Mesothelial cell of epicardium (in vitro differentiated cells): ENCODE measurements at regions not wholly inside any gene's neighbourhood (a gene's known extent, or its start where the extent isn't known, plus 50 kb on each side); places are given as distances from the start of the nearest gene placed in this dataset.

ENCODE experiments used
- DNase-seq, 2 experiments: peaks; one replicate each; pipeline ENCODE4 v3.0.0; 2021; ENCODE audit warnings: low spot score in 2 of 2; ENCODE audit not compliant: unreplicated experiment in 2 of 2
- H3K27ac Mint-ChIP-seq: 2 replicates; pipeline ENCODE4 v1.8.0; 2021; ENCODE audit warnings: mixed read lengths
- H3K27me3 Mint-ChIP-seq: 2 replicates; pipeline ENCODE4 v1.8.0; 2021; ENCODE audit warnings: low read depth, mixed read lengths
- H3K36me3 Mint-ChIP-seq: 2 replicates; pipeline ENCODE4 v1.8.0; 2021; ENCODE audit warnings: mixed read lengths
- H3K4me1 Mint-ChIP-seq: 2 replicates; pipeline ENCODE4 v1.8.0; 2021; ENCODE audit warnings: mixed read lengths
- H3K4me3 Mint-ChIP-seq: 2 replicates; pipeline ENCODE4 v1.8.0; 2021; ENCODE audit warnings: mild to moderate bottlenecking, moderate library complexity, mixed read lengths
- H3K9me3 Mint-ChIP-seq: 2 replicates; pipeline ENCODE4 v1.8.0; 2021; ENCODE audit warnings: mixed read lengths
- CTCF ChIP-seq: fragments of 200-600 bp; sonication (generic); IDR thresholded peaks from one replicate; pipeline ENCODE4 v1.5.0; 2021; ENCODE audit warnings: antibody characterized with exemption; ENCODE audit not compliant: unreplicated experiment

- Mint-ChIP-seq H3K27me3 (peaks cover 2% of the 10 kb centered on the region), H3K9me3 (peaks cover 28% of the 10 kb centered on the region), H3K4me1 (no peaks in the 10 kb centered on the region), H3K27ac (no peak overlapping the region), H3K36me3 (no peaks in the 10 kb centered on the region), H3K4me3 (no peak overlapping the region)
- no peak for TF ChIP-seq CTCF
- no peak for DNase-seq
Measured at GRCh38 chr20:61086031-61086430, 166.0 kb upstream of the CDH4 start.

- H3K27ac Mint-ChIP-seq, result no peak overlapping the region
- TF ChIP-seq CTCF, result no peak
- no peak for DNase-seq
- peaks cover 46% of the 10 kb centered on the region for H3K9me3 Mint-ChIP-seq
- no peak overlapping the region for H3K4me3 Mint-ChIP-seq
- no peaks in the 10 kb centered on the region for H3K4me1 Mint-ChIP-seq
- H3K36me3 Mint-ChIP-seq, result no peaks in the 10 kb centered on the region
- peaks cover 2% of the 10 kb centered on the region for H3K27me3 Mint-ChIP-seq
Measured at GRCh38 chr20:61090541-61090940, 161.5 kb upstream of the CDH4 start.

GRCh38 chr20:61092251-61092650, 159.8 kb upstream of the CDH4 start:
- no peak overlapping the region for H3K4me3 Mint-ChIP-seq
- H3K9me3 Mint-ChIP-seq, result peaks cover 47% of the 10 kb centered on the region
- H3K36me3 Mint-ChIP-seq, result no peaks in the 10 kb centered on the region
- H3K27ac Mint-ChIP-seq, result no peak overlapping the region
- H3K27me3 Mint-ChIP-seq, result peaks cover 2% of the 10 kb centered on the region
- no peaks in the 10 kb centered on the region for H3K4me1 Mint-ChIP-seq
- DNase-seq, result no peak
- no peak for TF ChIP-seq CTCF

- Mint-ChIP-seq H3K27ac (no peak overlapping the region), H3K4me3 (no peak overlapping the region), H3K9me3 (peaks cover 43% of the 10 kb centered on the region), H3K4me1 (no peaks in the 10 kb centered on the region), H3K27me3 (peaks cover 2% of the 10 kb centered on the region), H3K36me3 (no peaks in the 10 kb centered on the region)
- DNase-seq, result no peak
- TF ChIP-seq CTCF, result no peak
Measured at GRCh38 chr20:61094581-61094980, 157.5 kb upstream of the CDH4 start.

- H3K27me3 Mint-ChIP-seq, result peaks cover 7% of the 10 kb centered on the region
- H3K4me3 Mint-ChIP-seq, result no peak overlapping the region
- H3K4me1 Mint-ChIP-seq, result no peaks in the 10 kb centered on the region
- DNase-seq, result no peak
- H3K27ac Mint-ChIP-seq, result no peak overlapping the region
- H3K9me3 Mint-ChIP-seq, result peaks cover 38% of the 10 kb centered on the region
- no peak for TF ChIP-seq CTCF
- no peaks in the 10 kb centered on the region for H3K36me3 Mint-ChIP-seq
Measured at GRCh38 chr20:61096463-61096862, 155.6 kb upstream of the CDH4 start.

- DNase-seq, result no peak
- no peaks in the 10 kb centered on the region for H3K4me1 Mint-ChIP-seq
- no peak overlapping the region for H3K4me3 Mint-ChIP-seq
- TF ChIP-seq CTCF, result no peak
- H3K36me3 Mint-ChIP-seq, result no peaks in the 10 kb centered on the region
- no peak overlapping the region for H3K27ac Mint-ChIP-seq
- peaks cover 19% of the 10 kb centered on the region for H3K9me3 Mint-ChIP-seq
- peaks cover 14% of the 10 kb centered on the region for H3K27me3 Mint-ChIP-seq
Measured at GRCh38 chr20:61099806-61100205, 152.3 kb upstream of the CDH4 start.
